H9 (cell line): ENCODE measurements at regions not wholly inside any gene's neighbourhood (a gene's known extent, or its start where the extent isn't known, plus 50 kb on each side); places are given as distances from the start of the nearest gene placed in this dataset.

ENCODE experiments used
- DNase-seq: peaks from one replicate; pipeline ENCODE4 v3.0.0-alpha.2; 2017
- H2AFZ ChIP-seq: one replicate; pipeline ENCODE4 v1.6.1; 2013; ENCODE audit warnings: mild to moderate bottlenecking, low read length, control low read depth, moderate library complexity
- H2AK5ac ChIP-seq: 2 replicates; pipeline ENCODE4 v1.6.1; 2013; ENCODE audit warnings: low read length, control low read depth, mixed read lengths; ENCODE audit not compliant: insufficient read length
- H2BK120ac ChIP-seq: one replicate; pipeline ENCODE4 v1.6.1; 2013; ENCODE audit warnings: low read depth, mild to moderate bottlenecking, low read length, control low read depth, inconsistent platforms; ENCODE audit not compliant: poor library complexity, severe bottlenecking
- H2BK12ac ChIP-seq: 2 replicates; pipeline ENCODE4 v1.6.1; 2013; ENCODE audit warnings: low read length, control low read depth, mixed read lengths, low read depth; ENCODE audit not compliant: insufficient read length
- H2BK15ac ChIP-seq: 2 replicates; pipeline ENCODE4 v1.6.1; 2013; ENCODE audit warnings: low read depth, low read length, control low read depth
- H2BK20ac ChIP-seq: one replicate; pipeline ENCODE4 v1.6.1; 2013; ENCODE audit warnings: low read depth, mild to moderate bottlenecking, low read length, control low read depth, inconsistent platforms; ENCODE audit not compliant: poor library complexity, severe bottlenecking
- H2BK5ac ChIP-seq: 2 replicates; pipeline ENCODE4 v1.6.1; 2013; ENCODE audit warnings: low read length, control low read depth, mixed read lengths; ENCODE audit not compliant: insufficient read length
- H3K14ac ChIP-seq: 2 replicates; pipeline ENCODE4 v1.6.1; 2013; ENCODE audit warnings: low read length, control low read depth; ENCODE audit not compliant: insufficient read depth
- H3K18ac ChIP-seq: 2 replicates; pipeline ENCODE4 v1.6.1; 2013; ENCODE audit warnings: low read depth, mild to moderate bottlenecking, mixed read lengths, low read length, control low read depth; ENCODE audit not compliant: insufficient read length
- H3K23ac ChIP-seq: 2 replicates; pipeline ENCODE4 v1.6.1; 2013; ENCODE audit warnings: low read length, control low read depth, mixed read lengths, low read depth; ENCODE audit not compliant: insufficient read length
- H3K23me2 ChIP-seq: 2 replicates; pipeline ENCODE4 v1.6.1; 2013; ENCODE audit warnings: low read depth, mild to moderate bottlenecking, mixed read lengths, low read length, control low read depth; ENCODE audit not compliant: insufficient read length, poor library complexity, severe bottlenecking
- H3K27ac ChIP-seq: 2 replicates; pipeline ENCODE4 v1.5.1; 2013; ENCODE audit warnings: low read length, control low read depth, mixed read lengths, low read depth; ENCODE audit not compliant: insufficient read length
- H3K27me3 ChIP-seq: 2 replicates; pipeline ENCODE4 v1.6.1; 2013; ENCODE audit warnings: low read length, control low read depth, inconsistent platforms; ENCODE audit not compliant: insufficient read depth
- H3K4ac ChIP-seq: 2 replicates; pipeline ENCODE4 v1.6.1; 2013; ENCODE audit warnings: low read depth, mild to moderate bottlenecking, control low read depth, inconsistent platforms, low read length, moderate library complexity
- H3K4me1 ChIP-seq: 2 replicates; pipeline ENCODE4 v1.6.1; 2013; ENCODE audit warnings: low read length, control low read depth, inconsistent platforms; ENCODE audit not compliant: insufficient read depth
- H3K4me2 ChIP-seq: 2 replicates; pipeline ENCODE4 v1.6.1; 2013; ENCODE audit warnings: low read length, control low read depth, mixed read lengths; ENCODE audit not compliant: insufficient read length, insufficient read depth
- H3K56ac ChIP-seq: 2 replicates; pipeline ENCODE4 v1.6.1; 2013; ENCODE audit warnings: low read depth, mild to moderate bottlenecking, mixed read lengths, low read length, control low read depth; ENCODE audit not compliant: insufficient read length
- H3K79me1 ChIP-seq: 2 replicates; pipeline ENCODE4 v1.6.1; 2013; ENCODE audit warnings: low read depth, mild to moderate bottlenecking, moderate library complexity, low read length, control low read depth, inconsistent platforms; ENCODE audit not compliant: insufficient read depth, poor library complexity, severe bottlenecking
- H3K79me2 ChIP-seq: 2 replicates; pipeline ENCODE4 v1.6.1; 2013; ENCODE audit warnings: low read length, control low read depth, inconsistent platforms; ENCODE audit not compliant: insufficient read depth
- H3K9ac ChIP-seq: 2 replicates; pipeline ENCODE4 v1.6.1; 2013; ENCODE audit warnings: low read length, control low read depth, mixed read lengths; ENCODE audit not compliant: insufficient read length; ENCODE audit errors: extremely low read depth
- H3K9me3 ChIP-seq: one replicate; pipeline ENCODE4 v1.6.1; 2013; ENCODE audit warnings: low read depth, low read length, inconsistent platforms; ENCODE audit not compliant: control insufficient read depth
- H3T11ph ChIP-seq: one replicate; pipeline ENCODE4 v1.6.1; 2013; ENCODE audit warnings: mild to moderate bottlenecking, low read length, control low read depth, inconsistent platforms
- H4K20me1 ChIP-seq: one replicate; pipeline ENCODE4 v1.6.1; 2013; ENCODE audit not compliant: control insufficient read depth, insufficient read length, insufficient read depth
- H4K5ac ChIP-seq: 2 replicates; pipeline ENCODE4 v1.6.1; 2013; ENCODE audit warnings: low read depth, mild to moderate bottlenecking, mixed read lengths, low read length, control low read depth; ENCODE audit not compliant: insufficient read length
- H4K8ac ChIP-seq: replicated peaks from 2 replicates; pipeline ENCODE4 v1.6.1; 2013; ENCODE audit warnings: low read length, control low read depth, mixed read lengths, low read depth; ENCODE audit not compliant: insufficient read length
- H4K91ac ChIP-seq: 2 replicates; pipeline ENCODE4 v1.6.1; 2013; ENCODE audit warnings: low read depth, mild to moderate bottlenecking, moderate library complexity, mixed read lengths, low read length, control low read depth; ENCODE audit not compliant: insufficient read length
- H3K27ac Mint-ChIP-seq, 3 experiments: 2 replicates in 2 of 3; 3 replicates in 1 of 3; pipeline ENCODE4 v1.8.0; 2020 to 2021; ENCODE audit warnings: mixed read lengths in 3 of 3, mild to moderate bottlenecking in 1 of 3, moderate library complexity in 1 of 3
- H3K27me3 Mint-ChIP-seq: 2 replicates; pipeline ENCODE4 v1.8.0; 2021; ENCODE audit warnings: low read depth, mild to moderate bottlenecking, moderate library complexity, mixed read lengths
- H3K36me3 Mint-ChIP-seq, 3 experiments: 2 replicates in 2 of 3; 3 replicates in 1 of 3; pipeline ENCODE4 v1.8.0; 2020 to 2021; ENCODE audit warnings: low read depth in 3 of 3, mixed read lengths in 3 of 3; ENCODE audit not compliant: insufficient read depth in 1 of 3
- H3K4me1 Mint-ChIP-seq, 2 experiments: 2 replicates each; pipeline ENCODE4 v1.8.0; 2020; ENCODE audit warnings: mixed read lengths in 2 of 2
- H3K4me3 Mint-ChIP-seq, 2 experiments: 2 replicates in 1 of 2; 3 replicates in 1 of 2; pipeline ENCODE4 v1.8.0; 2020 to 2021; ENCODE audit warnings: mild to moderate bottlenecking in 2 of 2, mixed read lengths in 2 of 2, moderate library complexity in 1 of 2
- H3K9me3 Mint-ChIP-seq, 2 experiments: 2 replicates in 1 of 2; 3 replicates in 1 of 2; pipeline ENCODE4 v1.8.0; 2020; ENCODE audit warnings: mild to moderate bottlenecking in 2 of 2, mixed read lengths in 2 of 2, moderate library complexity in 1 of 2
- CTCF ChIP-seq: fragments of 200-600 bp; sonication (generic); conservative IDR thresholded peaks from 3 replicates; pipeline ENCODE4 v1.8.0; 2021; ENCODE audit warnings: antibody characterized with exemption, mild to moderate bottlenecking
- WGBS: extraction: QIAGEN DNeasy Blood & Tissue Kit; methylation state at CpG from one replicate; pipeline ENCODE4 v1.1.7; 2013; ENCODE audit warnings: missing lambda C conversion rate, low lambda C conversion rate, mixed read lengths; ENCODE audit not compliant: insufficient read length; ENCODE audit errors: extremely low coverage; 5-methylcytosine and 5-hydroxymethylcytosine counted together

DNA sequence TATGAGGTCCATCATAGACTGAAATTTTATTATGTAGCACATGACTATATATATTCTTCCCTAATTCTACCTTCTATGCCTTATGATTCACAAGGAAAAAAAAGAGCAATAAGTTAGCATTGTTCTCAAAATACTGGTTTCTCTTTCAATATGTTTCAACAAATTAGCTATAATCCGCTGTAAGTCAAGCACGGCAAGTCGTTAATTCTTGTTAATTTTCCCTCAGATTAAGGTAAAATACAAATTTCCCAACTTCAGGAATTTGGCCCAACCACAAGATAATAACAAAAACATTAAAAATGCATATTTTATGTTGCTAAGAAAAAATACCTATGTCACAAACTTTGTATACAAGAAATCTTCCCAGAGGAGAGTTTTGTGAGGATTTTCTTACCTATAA lies 296.5 kb upstream of the GALNTL6 start:
- H3K14ac ChIP-seq = no peak overlapping the region
- no peak overlapping the region for H3K4me3 Mint-ChIP-seq
- no peak overlapping the region for H2BK120ac ChIP-seq
- no peak overlapping the region for H4K5ac ChIP-seq
- H3K27me3 Mint-ChIP-seq = no peaks in the 10 kb centered on the region
- H2BK12ac ChIP-seq = no peak overlapping the region
- H3K4me1 Mint-ChIP-seq = no peaks in the 10 kb centered on the region
- no peak overlapping the region for H2BK15ac ChIP-seq
- H3K56ac ChIP-seq = no peak overlapping the region
- no peak overlapping the region for H2AK5ac ChIP-seq
- H3K4me2 ChIP-seq = no peak overlapping the region
- H3K23me2 ChIP-seq = no peaks in the 10 kb centered on the region
- H2AFZ ChIP-seq = no peak overlapping the region
- WGBS = no CpG with 5 or more reads among the region's 3 CpGs
- no peak for TF ChIP-seq CTCF
- no peaks in the 10 kb centered on the region for H4K20me1 ChIP-seq
- H3K18ac ChIP-seq = no peak overlapping the region
- no peak overlapping the region for H3T11ph ChIP-seq
- H3K23ac ChIP-seq = no peak overlapping the region
- H3K36me3 Mint-ChIP-seq = peaks cover 4 to 8% (median 7%) of the 10 kb centered on the region in 3 experiments; a peak in 6 of 7 replicates
- H2BK5ac ChIP-seq = no peak overlapping the region
- no peak overlapping the region for H2BK20ac ChIP-seq
- no peaks in the 10 kb centered on the region for H3K79me1 ChIP-seq
- H3K9me3 Mint-ChIP-seq = peaks cover 8 to 9% of the 10 kb centered on the region in 2 experiments
- H3K27me3 ChIP-seq = no peaks in the 10 kb centered on the region
- DNase-seq = no peak
- no peak overlapping the region for H3K4ac ChIP-seq
- H3K9ac ChIP-seq = no peak overlapping the region
- H3K27ac ChIP-seq = no peak overlapping the region
- no peaks in the 10 kb centered on the region; the same call in 1 of the 2 replicates for H3K4me1 ChIP-seq
- no peak overlapping the region for H4K91ac ChIP-seq
- H3K27ac Mint-ChIP-seq = no peak overlapping the region
- H4K8ac ChIP-seq = no peak overlapping the region
- H3K9me3 ChIP-seq = no peaks in the 10 kb centered on the region
- H3K79me2 ChIP-seq = no peaks in the 10 kb centered on the region
